Upper lobe of left lung (tissue), 6 donors: ENCODE measurements at regions not wholly inside any gene's neighbourhood (a gene's known extent, or its start where the extent isn't known, plus 50 kb on each side); places are given as distances from the start of the nearest gene placed in this dataset.
"Not testable (repeated sequence)": the region's sequence is repeated elsewhere in the genome, so short reads cannot be mapped to it uniquely, and the experiment has no call there.

Experiments
- ATAC-seq, 2 donors: fragments of 200-7000 bp; cut with Tn5 transposase; one replicate each; pipeline ENCODE4 v1.9.1; 2022; ENCODE audit warnings: mild to moderate bottlenecking in 2 of 2, moderate library complexity in 2 of 2; ENCODE audit not compliant: low FRiP score in 2 of 2
- DNase-seq, 2 donors: peaks; one replicate each; pipeline ENCODE4 v3.0.0-alpha.2; 2019 to 2020
- H3K27ac ChIP-seq, 4 donors: fragments of 200-600 bp; sonication (generic); one replicate each; pipeline ENCODE4 v1.5.1; 2016 to 2019
- H3K27me3 ChIP-seq, 4 donors: fragments of 200-600 bp; sonication (generic); one replicate each; pipeline ENCODE4 v1.5.1; 2017 to 2019
- H3K36me3 ChIP-seq, 4 donors: fragments of 200-600 bp; sonication (generic); one replicate each; pipeline ENCODE4 v1.5.1; 2016 to 2019
- H3K4me1 ChIP-seq, 4 donors: fragments of 200-600 bp; sonication (generic); one replicate each; pipeline ENCODE4 v1.5.1; 2018 to 2019
- H3K4me3 ChIP-seq, 4 donors: fragments of 200-600 bp; sonication (generic); one replicate each; pipeline ENCODE4 v1.5.1; 2017 to 2019; ENCODE audit warnings: mild to moderate bottlenecking in 2 of 4, moderate library complexity in 1 of 4
- H3K9me3 ChIP-seq, 4 donors: fragments of 200-600 bp; sonication (generic); one replicate each; pipeline ENCODE4 v1.5.1; 2018 to 2019
- CTCF ChIP-seq, 6 experiments: fragments of 450-650 bp in 4 of 6; fragments of 200-600 bp in 2 of 6; sonication (generic) in 2 of 6; IDR thresholded peaks; one replicate each; pipeline ENCODE4 v1.5.1; 2016 to 2019; ENCODE audit warnings: antibody characterized with exemption in 6 of 6
- EP300 ChIP-seq, 4 donors: sonication (generic); formaldehyde crosslinking; IDR thresholded peaks; one replicate each; pipeline ENCODE4 v1.5.1; 2017; ENCODE audit warnings: antibody characterized with exemption in 4 of 4, control low read depth in 2 of 4
- POLR2A ChIP-seq, 4 donors: fragments of 450-650 bp; IDR thresholded peaks; one replicate each; pipeline ENCODE4 v1.5.1; 2016 to 2017; ENCODE audit warnings: antibody characterized with exemption in 4 of 4, mild to moderate bottlenecking in 2 of 4
- POLR2AphosphoS5 ChIP-seq, 2 donors: sonication (generic); formaldehyde crosslinking; IDR thresholded peaks; one replicate each; pipeline ENCODE4 v1.5.1; 2017; ENCODE audit warnings: antibody characterized with exemption in 2 of 2
- WGBS, 2 donors: methylation state at CpG; one replicate each; pipeline ENCODE4 v1.1.5; 2017 to 2018; 5-methylcytosine and 5-hydroxymethylcytosine counted together
- donor health status: DM: no; HTN: no; CAD: no; lungs with moderate emphysema.
- donor health status: DM: no; HTN: yes; CAD: no; lungs with severe emphysema.

DNA sequence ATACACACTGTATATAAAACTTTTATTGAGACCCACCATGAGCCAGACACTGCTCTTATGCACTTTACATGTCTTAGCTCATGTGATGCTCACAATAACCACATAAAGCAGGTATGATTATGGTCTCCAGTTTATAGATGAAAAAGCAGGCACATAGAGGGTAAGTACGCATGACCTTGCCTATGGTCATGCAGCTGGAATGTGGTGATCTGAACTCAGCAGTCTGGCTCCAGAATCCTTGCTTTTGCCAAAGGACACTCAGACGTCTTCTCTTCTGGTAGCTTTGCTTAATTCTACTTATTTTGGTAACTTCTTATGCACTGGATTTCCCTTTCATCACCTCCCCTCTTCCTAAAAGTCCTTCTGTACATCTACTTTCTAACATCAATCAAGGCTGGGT lies 103.3 kb upstream of the CRY1 start:
- no peak overlapping the region for H3K4me3 ChIP-seq
- 43 to 55% methylated on average over 2 of the region's 2 CpGs for WGBS, 2 donors
- ATAC-seq (no peak), DNase-seq (no peak)
- H3K9me3 ChIP-seq: no peaks in the 10 kb centered on the region
- no peak for TF ChIP-seq POLR2A (IDR thresholded peaks at IDR 0.05)
- TF ChIP-seq POLR2AphosphoS5 (IDR thresholded peaks at IDR 0.05): no peak
- TF ChIP-seq CTCF (IDR thresholded peaks at IDR 0.05): no peak
- TF ChIP-seq EP300 (IDR thresholded peaks at IDR 0.05): no peak
- no peak overlapping the region for H3K27ac ChIP-seq
- no peaks in the 10 kb centered on the region for H3K27me3 ChIP-seq
- H3K4me1 ChIP-seq: no peaks in the 10 kb centered on the region
- H3K36me3 ChIP-seq: no peaks in the 10 kb centered on the region

- no peak overlapping the region for H3K27ac ChIP-seq
- no peaks in the 10 kb centered on the region for H3K4me1 ChIP-seq
- no peak for DNase-seq
- H3K27me3 ChIP-seq: no peaks in the 10 kb centered on the region
- ATAC-seq: no peak
- H3K9me3 ChIP-seq: no peaks in the 10 kb centered on the region
- H3K4me3 ChIP-seq: no peak overlapping the region
- 68 to 76% methylated on average over 1 of the region's 1 CpG for WGBS, 2 donors
- TF ChIP-seq POLR2A (IDR thresholded peaks at IDR 0.05): no peak
- TF ChIP-seq EP300 (IDR thresholded peaks at IDR 0.05): no peak
- no peak for TF ChIP-seq POLR2AphosphoS5 (IDR thresholded peaks at IDR 0.05)
- TF ChIP-seq CTCF (IDR thresholded peaks at IDR 0.05): no peak
- no peaks in the 10 kb centered on the region for H3K36me3 ChIP-seq
Measured at GRCh38 chr12:107200394-107200793, 107.0 kb upstream of the CRY1 start.

- ATAC-seq (no peak), DNase-seq (no peak)
- H3K9me3 ChIP-seq: no peaks in the 10 kb centered on the region
- no peaks in the 10 kb centered on the region for H3K4me1 ChIP-seq
- H3K36me3 ChIP-seq: no peaks in the 10 kb centered on the region
- no peak overlapping the region for H3K27ac ChIP-seq
- no peaks in the 10 kb centered on the region for H3K27me3 ChIP-seq
- TF ChIP-seq EP300 (IDR thresholded peaks at IDR 0.05): no peak
- no peak for TF ChIP-seq CTCF (IDR thresholded peaks at IDR 0.05)
- no peak for TF ChIP-seq POLR2A (IDR thresholded peaks at IDR 0.05)
- TF ChIP-seq POLR2AphosphoS5 (IDR thresholded peaks at IDR 0.05): no peak
- WGBS, 2 donors: 85 to 90% methylated on average over 4 of the region's 4 CpGs
- no peak overlapping the region for H3K4me3 ChIP-seq
Measured at GRCh38 chr12:107207931-107208525, 114.7 kb upstream of the CRY1 start.

DNA sequence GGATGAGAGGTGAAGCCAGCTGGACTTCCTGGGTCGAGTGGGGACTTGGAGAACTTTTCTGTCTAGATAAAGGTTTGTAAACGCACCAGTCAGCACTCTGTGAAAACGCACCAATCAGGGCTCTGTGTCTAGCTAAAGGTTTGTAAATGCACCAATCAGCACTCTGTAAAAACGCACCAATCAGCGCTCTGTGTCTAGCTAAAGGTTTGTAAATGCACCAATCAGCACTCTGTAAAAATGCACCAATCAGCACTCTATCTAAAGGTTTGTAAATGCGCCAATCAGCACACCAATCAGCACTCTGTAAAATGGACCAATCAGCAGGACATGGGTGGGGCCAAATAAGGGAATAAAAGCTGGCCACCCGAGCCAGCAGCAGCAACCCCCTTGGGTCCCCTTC lies 116.4 kb upstream of the CRY1 start:
- not testable (repeated sequence) for H3K4me3 ChIP-seq, H3K4me1 ChIP-seq, DNase-seq, H3K27me3 ChIP-seq, ATAC-seq, H3K27ac ChIP-seq, H3K36me3 ChIP-seq, H3K9me3 ChIP-seq
- WGBS, 2 donors: 87 to 89% methylated on average over 7 of the region's 7 CpGs

DNA sequence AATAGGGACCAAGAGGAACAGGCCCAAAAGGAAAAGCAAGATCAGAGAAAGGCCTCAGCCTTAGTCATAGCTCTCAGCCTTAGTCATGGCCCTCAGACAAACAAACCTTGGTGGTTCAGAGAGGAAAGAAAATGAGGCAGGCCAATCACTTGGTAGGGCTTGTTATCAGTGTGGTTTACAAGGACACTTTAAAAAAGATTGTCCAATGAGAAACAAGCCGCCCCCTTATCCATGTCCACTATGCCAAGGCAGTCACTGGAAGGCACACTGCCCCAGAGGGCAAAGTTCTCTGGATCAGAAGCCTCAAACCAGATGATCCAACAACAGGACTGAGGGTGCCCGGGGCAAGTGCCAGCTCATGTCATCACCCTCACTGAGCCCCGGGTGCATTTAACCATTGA lies 121.0 kb upstream of the CRY1 start:
- not testable (repeated sequence) for DNase-seq, H3K4me1 ChIP-seq, H3K4me3 ChIP-seq, H3K36me3 ChIP-seq, ATAC-seq, H3K27ac ChIP-seq, H3K9me3 ChIP-seq, H3K27me3 ChIP-seq
- WGBS, 2 donors: 59 to 62% methylated on average over 2 to 3 of the region's 3 CpGs

- H3K4me1 ChIP-seq, H3K27ac ChIP-seq, H3K36me3 ChIP-seq, H3K27me3 ChIP-seq, H3K9me3 ChIP-seq, DNase-seq, ATAC-seq, H3K4me3 ChIP-seq: not testable (repeated sequence)
- 72 to 73% methylated on average over 7 of the region's 7 CpGs for WGBS, 2 donors
Measured at GRCh38 chr12:107216411-107216810, 123.1 kb upstream of the CRY1 start.
